GM10248 (cell line): ENCODE measurements at regions not wholly inside any gene's neighbourhood (a gene's known extent, or its start where the extent isn't known, plus 50 kb on each side); places are given as distances from the start of the nearest gene placed in this dataset.

Experiments
- CTCF ChIA-PET: fragments of 300-600 bp; sonication (Branson Sonifier 250); formaldehyde crosslinking; extraction: SDS; loops from one replicate; lab custom pipeline; 2021; ENCODE audit warnings: antibody characterized with exemption; lab: Yijun Ruan, JAX
- POLR2A ChIA-PET: fragments of 350-650 bp; sonication (Branson Sonifier 250); formaldehyde crosslinking; extraction: SDS; loops from one replicate; lab custom pipeline; 2020; ENCODE audit warnings: antibody characterized with exemption; lab: Yijun Ruan, JAX
- DNase-seq: peaks from one replicate; pipeline ENCODE4 v3.0.0; 2012; ENCODE audit errors: extremely low spot score
- TF ChIP-seq, protein P1 (sequence below): IDR thresholded peaks from 2 replicates; pipeline ENCODE4 v1.5.1; 2012; ENCODE audit warnings: mild to moderate bottlenecking, low read depth; ENCODE audit errors: extremely low read depth, missing control alignments, control extremely low read depth

DNA sequence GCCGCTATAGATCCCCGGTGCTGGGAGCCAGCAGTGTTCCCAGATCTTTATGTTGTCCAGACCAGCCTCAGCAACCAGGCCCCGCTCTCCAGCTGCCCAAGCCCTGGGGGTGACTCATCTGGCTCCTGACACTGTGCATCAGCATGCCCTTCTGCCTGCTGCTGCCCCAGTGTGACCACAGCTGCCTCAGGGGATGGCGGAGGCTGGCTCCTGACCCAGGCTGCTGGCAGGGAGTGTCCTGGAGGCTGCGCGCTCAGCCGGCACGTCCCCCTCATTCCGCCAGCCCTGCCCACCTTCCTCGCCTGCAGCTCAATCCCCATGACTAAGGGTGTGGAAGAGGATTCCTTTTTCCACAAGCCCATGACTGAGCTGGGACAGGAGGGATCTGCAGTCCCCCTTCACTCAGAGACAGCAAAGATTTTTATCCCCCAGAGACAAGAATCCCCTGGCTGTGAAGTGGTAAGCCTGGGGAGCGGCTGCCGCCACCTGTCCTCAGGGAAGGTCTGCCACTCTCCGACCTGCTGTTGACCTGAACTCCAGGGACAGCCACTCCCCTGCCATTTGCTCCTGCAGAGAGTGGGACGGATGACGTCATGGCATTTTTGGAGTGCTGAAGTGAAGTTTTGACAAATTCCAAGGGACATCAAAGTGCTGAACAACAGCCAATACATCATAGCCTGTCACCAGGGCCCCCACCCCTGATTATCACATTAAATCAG is 182.8 kb upstream of the BMPER start:
- no peak for DNase-seq
- ChIA-PET CTCF (interaction anchor here (1.4 kb wide), 1 partner anchor 9 kb away, joined by 3 read pairs; no protein-coding TSS in a partner anchor), POLR2A (no interaction called here)
- TF ChIP-seq, protein P1, sequence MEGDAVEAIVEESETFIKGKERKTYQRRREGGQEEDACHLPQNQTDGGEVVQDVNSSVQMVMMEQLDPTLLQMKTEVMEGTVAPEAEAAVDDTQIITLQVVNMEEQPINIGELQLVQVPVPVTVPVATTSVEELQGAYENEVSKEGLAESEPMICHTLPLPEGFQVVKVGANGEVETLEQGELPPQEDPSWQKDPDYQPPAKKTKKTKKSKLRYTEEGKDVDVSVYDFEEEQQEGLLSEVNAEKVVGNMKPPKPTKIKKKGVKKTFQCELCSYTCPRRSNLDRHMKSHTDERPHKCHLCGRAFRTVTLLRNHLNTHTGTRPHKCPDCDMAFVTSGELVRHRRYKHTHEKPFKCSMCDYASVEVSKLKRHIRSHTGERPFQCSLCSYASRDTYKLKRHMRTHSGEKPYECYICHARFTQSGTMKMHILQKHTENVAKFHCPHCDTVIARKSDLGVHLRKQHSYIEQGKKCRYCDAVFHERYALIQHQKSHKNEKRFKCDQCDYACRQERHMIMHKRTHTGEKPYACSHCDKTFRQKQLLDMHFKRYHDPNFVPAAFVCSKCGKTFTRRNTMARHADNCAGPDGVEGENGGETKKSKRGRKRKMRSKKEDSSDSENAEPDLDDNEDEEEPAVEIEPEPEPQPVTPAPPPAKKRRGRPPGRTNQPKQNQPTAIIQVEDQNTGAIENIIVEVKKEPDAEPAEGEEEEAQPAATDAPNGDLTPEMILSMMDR = no peak

DNA sequence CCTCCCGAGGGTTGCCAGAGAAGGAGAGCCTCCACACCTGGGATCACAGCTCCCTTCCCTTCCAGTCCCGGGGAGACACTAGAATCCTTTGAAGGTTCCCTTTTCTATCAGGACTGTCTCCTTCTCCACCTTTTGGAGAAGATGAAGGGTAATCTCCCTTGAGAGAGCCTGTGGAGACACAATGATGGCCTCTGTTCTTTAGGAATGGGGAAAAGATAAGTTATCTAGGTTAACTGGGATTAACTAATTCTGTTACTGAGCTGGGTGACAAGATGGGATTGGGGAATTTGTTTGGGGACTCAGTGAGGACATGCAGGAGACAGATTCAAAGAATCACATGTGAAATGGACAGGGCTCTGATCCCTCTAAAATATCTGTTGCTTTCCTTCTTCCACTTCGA is 181.1 kb upstream of the BMPER start:
- TF ChIP-seq, protein P1 = no peak
- POLR2A ChIA-PET = no interaction called here
- CTCF ChIA-PET = interaction anchor here (1.4 to 1.7 kb wide), 2 partner anchors 8 to 11 kb away, joined by 3 to 5 read pairs; no protein-coding TSS in a partner anchor

DNA sequence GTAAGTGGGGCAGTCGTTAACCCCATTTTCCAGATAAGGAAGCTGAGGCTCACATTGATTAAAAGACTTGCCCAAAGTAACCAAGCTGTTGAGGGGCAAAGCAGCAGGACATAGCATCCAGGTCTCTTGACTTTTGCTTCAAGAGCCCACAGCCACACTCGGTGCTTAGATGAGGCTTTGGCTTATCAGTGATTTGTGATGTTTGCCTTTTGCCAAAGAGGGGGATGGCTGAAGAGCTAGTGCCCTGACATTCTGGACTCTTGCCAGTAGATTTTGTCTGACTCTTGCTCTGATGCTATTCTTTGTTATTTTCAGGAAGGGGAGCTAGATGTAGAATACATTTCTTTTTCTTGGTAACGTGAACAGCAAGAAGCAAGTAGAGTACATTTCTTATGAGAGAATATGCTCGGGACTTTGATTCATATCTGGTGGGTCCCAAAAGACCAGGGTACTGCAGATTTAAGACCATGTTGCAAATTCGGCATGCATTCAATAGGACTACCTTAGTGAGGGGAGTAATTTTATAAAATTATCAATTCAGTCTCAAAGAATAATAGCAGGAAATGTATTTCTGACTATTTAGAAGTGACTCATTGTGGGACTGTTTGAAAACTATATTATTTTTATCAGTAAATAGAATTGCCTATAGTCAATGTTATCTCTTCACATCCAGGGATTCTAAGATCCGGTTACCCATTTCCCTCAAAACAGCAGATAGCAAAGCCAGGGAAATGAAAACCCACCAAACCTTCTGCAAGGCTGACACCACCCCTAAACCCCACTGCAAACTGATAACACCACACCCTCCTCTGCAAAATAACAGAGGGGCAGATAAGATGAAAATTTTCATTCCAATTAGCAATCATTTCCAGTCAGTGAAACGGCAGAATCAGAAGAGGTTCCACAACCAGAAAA is 180.0 kb upstream of the BMPER start:
- no peak for DNase-seq
- ChIA-PET POLR2A (no interaction called here), CTCF (interaction anchor here (1.7 kb wide), 1 partner anchor 10 kb away, joined by 5 read pairs; no protein-coding TSS in a partner anchor)
- TF ChIP-seq, protein P1 = no peak

More for the DNA sequence above, 181.1 kb upstream of the BMPER start:
- no peak for DNase-seq

DNA sequence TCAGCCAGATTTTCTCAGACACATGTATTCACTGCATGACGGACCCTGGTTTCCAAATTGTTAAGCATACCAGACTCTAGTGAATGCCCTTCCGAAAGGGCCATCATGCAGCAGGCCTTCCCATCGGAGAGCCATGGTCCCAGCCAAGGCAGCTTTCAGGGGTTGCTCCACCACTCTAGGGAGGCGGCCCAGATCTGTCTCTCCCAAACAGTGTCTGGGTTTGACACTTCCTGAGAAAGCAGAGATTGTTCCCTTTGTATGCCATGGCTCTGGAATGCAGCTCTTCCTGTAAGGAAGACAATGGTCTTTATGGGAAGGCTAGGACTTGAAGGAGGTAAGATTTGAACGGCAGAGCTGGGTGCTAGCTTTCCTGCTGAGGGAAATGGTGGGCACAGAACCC is 178.8 kb upstream of the BMPER start:
- TF ChIP-seq, protein P1 = no peak
- CTCF ChIA-PET = no interaction called here
- DNase-seq = no peak

DNA sequence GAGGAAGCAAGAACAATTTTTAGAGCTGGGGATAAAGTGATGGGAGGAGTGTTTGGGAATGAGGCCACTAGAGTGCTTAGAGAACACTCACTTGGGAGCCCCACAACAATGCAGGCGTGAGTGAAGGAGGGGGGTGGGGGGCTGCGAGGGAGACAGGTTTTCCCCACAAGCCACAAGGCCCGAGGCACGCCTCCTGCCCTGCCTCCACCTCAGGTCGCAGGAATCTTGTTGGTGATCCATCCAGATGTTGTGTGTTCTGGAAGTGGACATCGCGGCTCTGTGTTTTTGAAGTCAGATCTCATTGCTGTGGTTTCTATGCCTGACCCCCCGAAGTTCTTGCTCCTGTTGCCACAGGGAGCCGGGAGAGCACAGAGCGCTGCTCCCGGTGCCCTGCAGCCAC is 178.0 kb upstream of the BMPER start:
- no peak for DNase-seq
- POLR2A ChIA-PET = no interaction called here

More for the DNA sequence above, 178.8 kb upstream of the BMPER start:
- POLR2A ChIA-PET = no interaction called here

More for the DNA sequence above, 178.0 kb upstream of the BMPER start:
- CTCF ChIA-PET = no interaction called here
- TF ChIP-seq, protein P1 = no peak
